CD4-positive, alpha-beta T cell (primary cell): ENCODE measurements at regions not wholly inside any gene's neighbourhood (a gene's known extent, or its start where the extent isn't known, plus 50 kb on each side); places are given as distances from the start of the nearest gene placed in this dataset.

ENCODE experiments used
- ATAC-seq: fragments of 200-7000 bp; cut with Tn5 transposase; one replicate; pipeline ENCODE4 v1.10.0; 2022; ENCODE audit warnings: mild to moderate bottlenecking; ENCODE audit not compliant: poor library complexity
- CTCF ChIA-PET: fragments of 350-600 bp; sonication (Branson Sonifier 250); formaldehyde crosslinking; loops from one replicate; lab custom pipeline; 2021; ENCODE audit warnings: antibody characterized with exemption, inconsistent platforms; lab: Charles Lee
- POLR2A ChIA-PET: fragments of 350-600 bp; sonication (Branson Sonifier 250); formaldehyde crosslinking; loops from one replicate; lab custom pipeline; 2021; ENCODE audit warnings: antibody characterized with exemption, inconsistent platforms; lab: Charles Lee
- DNase-seq, 14 experiments: peaks; one replicate each; pipeline ENCODE4 v3.0.0-alpha.2; 2013 to 2020; ENCODE audit warnings: mixed read lengths in 2 of 14
- H3K27ac ChIP-seq, 2 donors: one replicate each; pipeline versions ENCODE4 v1.5.1 to v1.7.0; 2013; ENCODE audit warnings: low read length in 2 of 2, low read depth in 1 of 2, mild to moderate bottlenecking in 1 of 2
- H3K27me3 ChIP-seq, 2 experiments: 1 replicate in 1 of 2; 2 replicates in 1 of 2; pipeline versions ENCODE4 v1.6.1 to v1.7.0; 2013; ENCODE audit warnings: low read length in 2 of 2, control low read depth in 1 of 2, mild to moderate bottlenecking in 1 of 2, moderate library complexity in 1 of 2; ENCODE audit not compliant: insufficient read depth in 2 of 2, control insufficient read depth in 1 of 2
- H3K36me3 ChIP-seq: one replicate; pipeline ENCODE4 v1.6.1; 2013; ENCODE audit warnings: low read length, control low read depth; ENCODE audit not compliant: insufficient read depth
- H3K4me1 ChIP-seq: one replicate; pipeline ENCODE4 v1.6.1; 2013; ENCODE audit warnings: low read length, control low read depth; ENCODE audit not compliant: insufficient read depth
- H3K4me3 ChIP-seq: one replicate; pipeline ENCODE4 v1.5.1; 2013; ENCODE audit warnings: mild to moderate bottlenecking, low read length, moderate library complexity
- H3K9me3 ChIP-seq, 2 experiments: 1 replicate in 1 of 2; 2 replicates in 1 of 2; pipeline versions ENCODE4 v1.6.1 to v1.7.0; 2013; ENCODE audit warnings: low read length in 2 of 2, mild to moderate bottlenecking in 2 of 2, control low read depth in 1 of 2, moderate library complexity in 1 of 2; ENCODE audit not compliant: control insufficient read depth in 1 of 2, insufficient read depth in 1 of 2
- H3K27ac Mint-ChIP-seq: one replicate; pipeline ENCODE4 v1.8.0; 2020; ENCODE audit warnings: mixed read lengths
- H3K27me3 Mint-ChIP-seq: one replicate; pipeline ENCODE4 v1.8.0; 2021; ENCODE audit warnings: mixed read lengths
- H3K36me3 Mint-ChIP-seq: one replicate; pipeline ENCODE4 v1.8.0; 2021; ENCODE audit warnings: low read depth, mixed read lengths
- H3K4me1 Mint-ChIP-seq: one replicate; pipeline ENCODE4 v1.8.0; 2021; ENCODE audit warnings: low read depth, mixed read lengths
- H3K4me3 Mint-ChIP-seq: one replicate; pipeline ENCODE4 v1.8.0; 2020; ENCODE audit warnings: mild to moderate bottlenecking, mixed read lengths
- H3K9me3 Mint-ChIP-seq: one replicate; pipeline ENCODE4 v1.8.0; 2020; ENCODE audit warnings: mixed read lengths
- CTCF ChIP-seq: fragments of 200-600 bp; IDR thresholded peaks from one replicate; pipeline ENCODE4 v1.8.0; 2022; ENCODE audit warnings: antibody characterized with exemption, mild to moderate bottlenecking
- intact Hi-C, 2 experiments: fragments of 100-400 bp; cut with DNase I in 1 of 2; cut with micrococcal nuclease in 1 of 2; formaldehyde crosslinking; loops; one replicate each; pipeline versions ENCODE4 v1.15.1 to v1.9.0; 2023 to 2025; cut with DNase I, micrococcal nuclease

- peaks cover 16% of the 10 kb centered on the region for H3K4me1 Mint-ChIP-seq
- Histone ChIP-seq H3K4me3 (no peak overlapping the region), H3K9me3 (no peaks in the 10 kb centered on the region), H3K4me1 (peaks cover 12% of the 10 kb centered on the region), H3K27ac (no peak overlapping the region), H3K27me3 (no peaks in the 10 kb centered on the region), H3K36me3 (no peaks in the 10 kb centered on the region)
- H3K9me3 Mint-ChIP-seq, result no peaks in the 10 kb centered on the region
- intact Hi-C loops, result no loop called here
- H3K36me3 Mint-ChIP-seq, result no peaks in the 10 kb centered on the region
- DNase-seq (no peak), ATAC-seq (no peak)
- no peak for TF ChIP-seq CTCF
- no peak overlapping the region for H3K27ac Mint-ChIP-seq
- no peaks in the 10 kb centered on the region for H3K27me3 Mint-ChIP-seq
- ChIA-PET CTCF (no interaction called here), POLR2A (no interaction called here)
- H3K4me3 Mint-ChIP-seq, result no peak overlapping the region
Observed at GRCh38 chr2:42875880-42876279, 83.5 kb upstream of the HAAO start.

GRCh38 chr2:42874949-42875801 lies 82.8 kb upstream of the HAAO start:
- H3K4me3 ChIP-seq, result no peak overlapping the region
- POLR2A ChIA-PET, result interaction anchor here (0.8 kb wide), 1 partner anchor 421 kb away, joined by 3 read pairs; no protein-coding TSS in a partner anchor
- Mint-ChIP-seq H3K36me3 (no peaks in the 10 kb centered on the region), H3K27ac (no peak overlapping the region), H3K4me1 (peaks cover 16% of the 10 kb centered on the region), H3K27me3 (no peaks in the 10 kb centered on the region), H3K4me3 (no peak overlapping the region), H3K9me3 (no peaks in the 10 kb centered on the region)
- intact Hi-C loops, result no loop called here
- peaks cover 12% of the 10 kb centered on the region for H3K4me1 ChIP-seq
- TF ChIP-seq CTCF, result no peak
- ATAC-seq (no peak), DNase-seq (no peak)
- no peaks in the 10 kb centered on the region for H3K9me3 ChIP-seq
- CTCF ChIA-PET, result no interaction called here
- H3K36me3 ChIP-seq, result no peaks in the 10 kb centered on the region
- no peak overlapping the region for H3K27ac ChIP-seq
- H3K27me3 ChIP-seq, result no peaks in the 10 kb centered on the region

DNA sequence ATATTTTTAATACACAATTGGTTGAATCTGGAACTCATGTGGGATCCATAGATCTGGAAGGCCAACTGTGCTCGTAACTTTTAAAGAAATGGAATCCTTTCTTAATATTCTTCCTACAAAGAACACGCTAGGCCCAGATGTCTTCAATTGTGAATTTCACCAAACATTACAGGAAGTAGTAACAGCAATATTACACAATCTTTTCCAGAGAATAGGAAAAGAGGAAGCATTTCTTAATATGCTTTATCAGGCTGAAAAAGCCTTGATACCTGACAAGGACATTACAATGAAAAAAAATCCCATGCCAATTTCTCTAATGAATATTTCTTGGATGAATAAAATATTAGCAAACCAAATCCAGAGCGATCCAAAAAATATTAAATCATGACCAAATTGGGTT lies 80.3 kb upstream of the HAAO start:
- H3K4me3 Mint-ChIP-seq, result no peak overlapping the region
- H3K4me1 ChIP-seq, result no peaks in the 10 kb centered on the region
- H3K9me3 ChIP-seq, result no peaks in the 10 kb centered on the region
- no peaks in the 10 kb centered on the region for H3K4me1 Mint-ChIP-seq
- peaks cover 7% of the 10 kb centered on the region for H3K9me3 Mint-ChIP-seq
- H3K36me3 Mint-ChIP-seq, result no peaks in the 10 kb centered on the region
- H3K27ac Mint-ChIP-seq, result no peak overlapping the region
- H3K4me3 ChIP-seq, result no peak overlapping the region
- ATAC-seq, result no peak
- no peaks in the 10 kb centered on the region for H3K36me3 ChIP-seq
- DNase-seq, result no peak
- H3K27ac ChIP-seq, result no peak overlapping the region
- intact Hi-C loops, result no loop called here
- no peak for TF ChIP-seq CTCF
- no peaks in the 10 kb centered on the region for H3K27me3 ChIP-seq
- no peaks in the 10 kb centered on the region for H3K27me3 Mint-ChIP-seq
- ChIA-PET POLR2A (no interaction called here), CTCF (no interaction called here)
